Memory B cell (primary cell): ENCODE measurements at regions not wholly inside any gene's neighbourhood (a gene's known extent, or its start where the extent isn't known, plus 50 kb on each side); places are given as distances from the start of the nearest gene placed in this dataset.

Experiments used
- ATAC-seq: fragments of 150-1000 bp; cut with Tn5 transposase; 2 replicates; pipeline ENCODE4 v1.10.0; 2021; ENCODE audit warnings: low read depth, mild to moderate bottlenecking, moderate library complexity
- DNase-seq, 2 donors: peaks; one replicate each; pipeline ENCODE4 v3.0.0; 2022; ENCODE audit warnings: low spot score in 2 of 2
- H3K27ac Mint-ChIP-seq: one replicate; pipeline ENCODE4 v1.8.0; 2022; ENCODE audit warnings: mild to moderate bottlenecking, moderate library complexity, mixed read lengths
- H3K27me3 Mint-ChIP-seq: one replicate; pipeline ENCODE4 v1.8.0; 2022; ENCODE audit warnings: mixed read lengths
- H3K36me3 Mint-ChIP-seq: one replicate; pipeline ENCODE4 v1.8.0; 2022; ENCODE audit warnings: mild to moderate bottlenecking, mixed read lengths
- H3K4me1 Mint-ChIP-seq: one replicate; pipeline ENCODE4 v1.8.0; 2022; ENCODE audit warnings: mixed read lengths
- H3K4me3 Mint-ChIP-seq: one replicate; pipeline ENCODE4 v1.8.0; 2022; ENCODE audit warnings: mild to moderate bottlenecking, moderate library complexity, mixed read lengths
- H3K9me3 Mint-ChIP-seq: one replicate; pipeline ENCODE4 v1.8.0; 2022; ENCODE audit warnings: mixed read lengths

GRCh38 chr15:66947471-66947870 is 117.9 kb upstream of the SMAD3 start:
- H3K9me3 Mint-ChIP-seq = no peaks in the 10 kb centered on the region
- peaks cover 23% of the 10 kb centered on the region for H3K4me1 Mint-ChIP-seq
- no peaks in the 10 kb centered on the region for H3K36me3 Mint-ChIP-seq
- H3K4me3 Mint-ChIP-seq = peak overlapping the region; percentile 33
- peaks cover 3% of the 10 kb centered on the region for H3K27me3 Mint-ChIP-seq
- H3K27ac Mint-ChIP-seq = peak overlapping the region; percentile 64
- no peak for ATAC-seq
- no peak for DNase-seq

- H3K36me3 Mint-ChIP-seq = no peaks in the 10 kb centered on the region
- no peak overlapping the region for H3K27ac Mint-ChIP-seq
- peaks cover 3% of the 10 kb centered on the region for H3K27me3 Mint-ChIP-seq
- ATAC-seq (no peak), DNase-seq (no peak)
- H3K9me3 Mint-ChIP-seq = no peaks in the 10 kb centered on the region
- H3K4me1 Mint-ChIP-seq = peaks cover 26% of the 10 kb centered on the region
- H3K4me3 Mint-ChIP-seq = no peak overlapping the region
These were observed 117.1 kb upstream of the SMAD3 start for GRCh38 chr15:66948294-66948693.

- H3K27me3 Mint-ChIP-seq = peaks cover 7% of the 10 kb centered on the region
- no peak overlapping the region for H3K27ac Mint-ChIP-seq
- peaks cover 28% of the 10 kb centered on the region for H3K4me1 Mint-ChIP-seq
- H3K36me3 Mint-ChIP-seq = no peaks in the 10 kb centered on the region
- H3K4me3 Mint-ChIP-seq = no peak overlapping the region
- H3K9me3 Mint-ChIP-seq = no peaks in the 10 kb centered on the region
- DNase-seq = no peak
- no peak for ATAC-seq
These were observed 115.3 kb upstream of the SMAD3 start for GRCh38 chr15:66950114-66950513.

GRCh38 chr15:66951531-66952320 is 113.7 kb upstream of the SMAD3 start:
- Mint-ChIP-seq H3K36me3 (no peaks in the 10 kb centered on the region), H3K9me3 (no peaks in the 10 kb centered on the region), H3K4me3 (no peak overlapping the region), H3K4me1 (peaks cover 26% of the 10 kb centered on the region), H3K27me3 (peaks cover 7% of the 10 kb centered on the region), H3K27ac (no peak overlapping the region)
- ATAC-seq (peak; percentile 43), DNase-seq (no peak)

- Mint-ChIP-seq H3K4me3 (no peak overlapping the region), H3K27me3 (peaks cover 7% of the 10 kb centered on the region), H3K4me1 (peaks cover 23% of the 10 kb centered on the region), H3K36me3 (no peaks in the 10 kb centered on the region), H3K9me3 (no peaks in the 10 kb centered on the region), H3K27ac (no peak overlapping the region)
- ATAC-seq (no peak), DNase-seq (no peak)
These were observed 112.5 kb upstream of the SMAD3 start for GRCh38 chr15:66952756-66953522.

- Mint-ChIP-seq H3K4me3 (no peak overlapping the region), H3K9me3 (no peaks in the 10 kb centered on the region)
- no peak for DNase-seq
These were observed 111.7 kb upstream of the SMAD3 start for GRCh38 chr15:66953523-66954229.

GRCh38 chr15:66954601-66955000 is 110.8 kb upstream of the SMAD3 start:
- no peak overlapping the region for H3K4me3 Mint-ChIP-seq
- no peaks in the 10 kb centered on the region for H3K9me3 Mint-ChIP-seq
- H3K27ac Mint-ChIP-seq = no peak overlapping the region
- H3K36me3 Mint-ChIP-seq = no peaks in the 10 kb centered on the region
- H3K4me1 Mint-ChIP-seq = peaks cover 21% of the 10 kb centered on the region
- DNase-seq = no peak
- H3K27me3 Mint-ChIP-seq = peaks cover 7% of the 10 kb centered on the region
- ATAC-seq = no peak

More at GRCh38 chr15:66953523-66954229, 111.7 kb upstream of the SMAD3 start:
- no peak for ATAC-seq
- Mint-ChIP-seq H3K27me3 (peaks cover 7% of the 10 kb centered on the region), H3K27ac (peak overlapping the region; percentile 65), H3K4me1 (peaks cover 23% of the 10 kb centered on the region), H3K36me3 (no peaks in the 10 kb centered on the region)

GRCh38 chr15:66955001-66955516 is 110.3 kb upstream of the SMAD3 start:
- no peak for ATAC-seq
- Mint-ChIP-seq H3K27me3 (peaks cover 7% of the 10 kb centered on the region), H3K36me3 (no peaks in the 10 kb centered on the region), H3K27ac (no peak overlapping the region), H3K4me3 (no peak overlapping the region), H3K4me1 (peaks cover 21% of the 10 kb centered on the region), H3K9me3 (no peaks in the 10 kb centered on the region)
- DNase-seq = no peak

GRCh38 chr15:66955871-66956585 is 109.4 kb upstream of the SMAD3 start:
- H3K27ac Mint-ChIP-seq = no peak overlapping the region
- peaks cover 18% of the 10 kb centered on the region for H3K4me1 Mint-ChIP-seq
- no peak overlapping the region for H3K4me3 Mint-ChIP-seq
- ATAC-seq = no peak
- no peaks in the 10 kb centered on the region for H3K9me3 Mint-ChIP-seq
- H3K36me3 Mint-ChIP-seq = no peaks in the 10 kb centered on the region
- DNase-seq = no peak
- H3K27me3 Mint-ChIP-seq = peaks cover 7% of the 10 kb centered on the region

- ATAC-seq (no peak), DNase-seq (no peak)
- no peaks in the 10 kb centered on the region for H3K36me3 Mint-ChIP-seq
- peaks cover 14% of the 10 kb centered on the region for H3K4me1 Mint-ChIP-seq
- H3K27ac Mint-ChIP-seq = no peak overlapping the region
- peaks cover 4% of the 10 kb centered on the region for H3K27me3 Mint-ChIP-seq
- no peak overlapping the region for H3K4me3 Mint-ChIP-seq
- H3K9me3 Mint-ChIP-seq = no peaks in the 10 kb centered on the region
These were observed 108.6 kb upstream of the SMAD3 start for GRCh38 chr15:66956672-66957430.

GRCh38 chr15:66957431-66957720 is 108.0 kb upstream of the SMAD3 start:
- peak; percentile 21 for ATAC-seq
- H3K4me1 Mint-ChIP-seq = peaks cover 9% of the 10 kb centered on the region
- no peaks in the 10 kb centered on the region for H3K9me3 Mint-ChIP-seq
- H3K27ac Mint-ChIP-seq = no peak overlapping the region
- peaks cover 4% of the 10 kb centered on the region for H3K27me3 Mint-ChIP-seq
- H3K36me3 Mint-ChIP-seq = no peaks in the 10 kb centered on the region
- no peak for DNase-seq
- H3K4me3 Mint-ChIP-seq = no peak overlapping the region

GRCh38 chr15:66959066-66959465 is 106.3 kb upstream of the SMAD3 start:
- no peak for DNase-seq
- Mint-ChIP-seq H3K27ac (no peak overlapping the region), H3K36me3 (no peaks in the 10 kb centered on the region), H3K9me3 (no peaks in the 10 kb centered on the region), H3K4me1 (peaks cover 4% of the 10 kb centered on the region), H3K4me3 (no peak overlapping the region), H3K27me3 (no peaks in the 10 kb centered on the region)
- ATAC-seq = no peak

- peaks cover 4% of the 10 kb centered on the region for H3K4me1 Mint-ChIP-seq
- DNase-seq (no peak), ATAC-seq (no peak)
- H3K9me3 Mint-ChIP-seq = no peaks in the 10 kb centered on the region
- no peaks in the 10 kb centered on the region for H3K27me3 Mint-ChIP-seq
- H3K4me3 Mint-ChIP-seq = no peak overlapping the region
- no peaks in the 10 kb centered on the region for H3K36me3 Mint-ChIP-seq
- H3K27ac Mint-ChIP-seq = no peak overlapping the region
These were observed 105.5 kb upstream of the SMAD3 start for GRCh38 chr15:66959875-66960274.
